RWPE2 (cell line): ENCODE measurements at regions not wholly inside any gene's neighbourhood (a gene's known extent, or its start where the extent isn't known, plus 50 kb on each side); places are given as distances from the start of the nearest gene placed in this dataset.

Experiments used
- ATAC-seq: fragments of 200-7000 bp; cut with Tn5 transposase; 3 replicates; pipeline ENCODE4 v1.9.1; 2021; ENCODE audit warnings: low read depth
- DNase-seq: peaks from one replicate; pipeline ENCODE4 v3.0.0-alpha.2; 2020; ENCODE audit warnings: low spot score
- H3K27ac ChIP-seq: fragments of 450-650 bp; 2 replicates; pipeline ENCODE4 v1.5.1; 2017; ENCODE audit warnings: mild to moderate bottlenecking; ENCODE audit not compliant: poor library complexity, severe bottlenecking
- H3K27me3 ChIP-seq: fragments of 250-450 bp; sonication (Bioruptor Pico); 2 replicates; pipeline ENCODE4 v1.5.1; 2021; ENCODE audit warnings: mild to moderate bottlenecking, moderate library complexity; ENCODE audit not compliant: insufficient read depth, poor library complexity, severe bottlenecking
- H3K36me3 ChIP-seq: fragments of 250-450 bp; sonication (Bioruptor Pico); 2 replicates; pipeline ENCODE4 v1.5.1; 2020; ENCODE audit warnings: low read depth, mild to moderate bottlenecking, moderate library complexity
- H3K4me1 ChIP-seq: fragments of 250-450 bp; sonication (Bioruptor Pico); 2 replicates; pipeline ENCODE4 v1.5.1; 2021; ENCODE audit warnings: mild to moderate bottlenecking, moderate library complexity; ENCODE audit not compliant: insufficient read depth, poor library complexity, severe bottlenecking
- H3K4me3 ChIP-seq: fragments of 250-450 bp; sonication (Bioruptor Pico); 2 replicates; pipeline ENCODE4 v1.5.1; 2021; ENCODE audit warnings: mild to moderate bottlenecking, moderate library complexity; ENCODE audit not compliant: severe bottlenecking
- H3K9me3 ChIP-seq: fragments of 250-450 bp; sonication (Bioruptor Pico); 2 replicates; pipeline ENCODE4 v1.5.1; 2021; ENCODE audit warnings: mild to moderate bottlenecking, moderate library complexity; ENCODE audit not compliant: severe bottlenecking
- CTCF ChIP-seq: fragments of 450-650 bp; IDR thresholded peaks from one replicate; pipeline ENCODE4 v1.5.1; 2017; ENCODE audit warnings: mild to moderate bottlenecking, moderate library complexity; ENCODE audit not compliant: poor library complexity, severe bottlenecking

GRCh38 chr9:99358668-99359067 lies 136.6 kb downstream of the SEC61B start:
- H3K27me3 ChIP-seq = peaks cover 3% of the 10 kb centered on the region
- DNase-seq = no peak

GRCh38 chr9:99359336-99359735 lies 137.3 kb downstream of the SEC61B start:
- Histone ChIP-seq H3K27me3 (peaks cover 3% of the 10 kb centered on the region), H3K4me1 (no peaks in the 10 kb centered on the region), H3K4me3 (no peak overlapping the region), H3K36me3 (no peaks in the 10 kb centered on the region), H3K27ac (no peak overlapping the region), H3K9me3 (no peaks in the 10 kb centered on the region)
- DNase-seq (no peak), ATAC-seq (no peak)
- TF ChIP-seq CTCF = no peak

More at GRCh38 chr9:99358668-99359067, 136.6 kb downstream of the SEC61B start:
- Histone ChIP-seq H3K9me3 (no peaks in the 10 kb centered on the region), H3K4me1 (no peaks in the 10 kb centered on the region), H3K27ac (no peak overlapping the region), H3K36me3 (no peaks in the 10 kb centered on the region), H3K4me3 (no peak overlapping the region)
- ATAC-seq = no peak
- TF ChIP-seq CTCF = no peak

DNA sequence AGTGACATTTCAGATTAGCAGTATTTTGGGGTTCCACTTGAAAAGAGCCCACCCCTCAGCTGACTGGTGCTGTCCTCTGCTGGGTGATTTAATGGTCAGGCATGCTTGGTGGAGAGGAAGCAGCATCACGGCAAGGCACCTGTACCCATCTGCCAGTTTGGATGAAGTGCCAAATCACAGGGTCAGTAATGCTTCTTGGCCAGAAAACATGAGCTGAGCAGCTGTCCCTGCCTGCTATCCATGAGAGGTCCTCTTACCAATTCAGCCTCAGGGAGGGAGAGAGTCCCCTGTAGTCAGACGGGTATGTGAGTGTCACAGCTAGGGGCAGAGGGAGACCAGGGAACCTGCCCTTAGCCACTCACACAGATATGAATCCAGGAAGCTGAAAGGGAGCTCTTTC lies 137.9 kb downstream of the SEC61B start:
- H3K36me3 ChIP-seq = no peaks in the 10 kb centered on the region
- H3K9me3 ChIP-seq = no peaks in the 10 kb centered on the region
- no peak overlapping the region for H3K4me3 ChIP-seq
- H3K27ac ChIP-seq = no peak overlapping the region
- ATAC-seq = no peak
- no peaks in the 10 kb centered on the region for H3K4me1 ChIP-seq
- no peak for TF ChIP-seq CTCF
- DNase-seq = no peak
- peaks cover 3% of the 10 kb centered on the region for H3K27me3 ChIP-seq

DNA sequence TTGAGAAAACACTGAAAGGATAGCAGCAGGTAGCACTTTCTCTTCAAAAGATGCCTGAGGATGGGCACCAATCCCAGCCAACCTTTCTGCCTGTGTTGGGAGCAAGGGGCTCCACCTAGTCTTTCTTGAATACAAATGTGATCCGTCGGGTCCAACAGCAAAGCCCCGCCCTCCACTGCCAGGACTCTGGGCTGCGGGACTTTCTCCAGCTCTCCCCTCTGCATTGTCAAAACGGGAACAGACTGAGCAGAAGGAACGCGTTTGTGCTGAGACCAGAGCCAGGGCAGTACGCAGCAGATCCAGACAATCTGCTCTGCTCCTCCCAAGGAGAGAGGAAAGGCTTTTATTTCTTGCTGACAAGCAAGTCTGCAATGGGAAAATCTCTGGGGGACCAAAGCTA lies 139.7 kb downstream of the SEC61B start:
- Histone ChIP-seq H3K4me3 (no peak overlapping the region), H3K36me3 (no peaks in the 10 kb centered on the region), H3K27ac (no peak overlapping the region), H3K9me3 (no peaks in the 10 kb centered on the region), H3K4me1 (no peaks in the 10 kb centered on the region), H3K27me3 (peaks cover 3% of the 10 kb centered on the region)
- ATAC-seq (no peak), DNase-seq (no peak)
- no peak for TF ChIP-seq CTCF

GRCh38 chr9:99362321-99362720 lies 140.2 kb downstream of the SEC61B start:
- TF ChIP-seq CTCF = no peak
- no peak for ATAC-seq

More at GRCh38 chr9:99362321-99362720, 140.2 kb downstream of the SEC61B start:
- no peak overlapping the region for H3K27ac ChIP-seq
- H3K36me3 ChIP-seq = no peaks in the 10 kb centered on the region
- H3K4me1 ChIP-seq = no peaks in the 10 kb centered on the region
- H3K4me3 ChIP-seq = no peak overlapping the region
- H3K9me3 ChIP-seq = no peaks in the 10 kb centered on the region
- H3K27me3 ChIP-seq = peaks cover 3% of the 10 kb centered on the region
- DNase-seq = no peak
